Gastroesophageal sphincter (tissue), 3 donors: ENCODE measurements at regions not wholly inside any gene's neighbourhood (a gene's known extent, or its start where the extent isn't known, plus 50 kb on each side); places are given as distances from the start of the nearest gene placed in this dataset.

ENCODE experiments used
- CTCF ChIP-seq, 4 experiments: fragments of 200-600 bp in 2 of 4; fragments of 450-650 bp in 2 of 4; sonication (generic) in 1 of 4; IDR thresholded peaks; one replicate each; pipeline ENCODE4 v1.5.1; 2017 to 2019; ENCODE audit warnings: antibody characterized with exemption in 4 of 4, mild to moderate bottlenecking in 2 of 4, moderate library complexity in 2 of 4
- POLR2A ChIP-seq, 2 donors: fragments of 450-650 bp; IDR thresholded peaks; one replicate each; pipeline ENCODE4 v1.6.1; 2017; ENCODE audit warnings: antibody characterized with exemption in 2 of 2, mild to moderate bottlenecking in 2 of 2, moderate library complexity in 1 of 2
- POLR2AphosphoS5 ChIP-seq: sonication (generic); formaldehyde crosslinking; IDR thresholded peaks from one replicate; pipeline ENCODE4 v1.6.1; 2017; ENCODE audit warnings: antibody characterized with exemption

- no peak for TF ChIP-seq CTCF (IDR thresholded peaks at IDR 0.05)
- TF ChIP-seq POLR2A (IDR thresholded peaks at IDR 0.05) = no peak
- TF ChIP-seq POLR2AphosphoS5 = no peak
Observed at GRCh38 chr6:134482593-134483270, 164.8 kb upstream of the SGK1 start.
